NCI-H526 treated with DMSO at 0.1 percent for 48 hours (cell line): ENCODE measurements at regions not wholly inside any gene's neighbourhood (a gene's known extent, or its start where the extent isn't known, plus 50 kb on each side); places are given as distances from the start of the nearest gene placed in this dataset.
"Not testable (repeated sequence)": the region's sequence is repeated elsewhere in the genome, so short reads cannot be mapped to it uniquely, and the experiment has no call there.

Experiments used
- DNase-seq: peaks from one replicate; lab custom pipeline; 2025; lab: John Stamatoyannopoulos, UW

DNA sequence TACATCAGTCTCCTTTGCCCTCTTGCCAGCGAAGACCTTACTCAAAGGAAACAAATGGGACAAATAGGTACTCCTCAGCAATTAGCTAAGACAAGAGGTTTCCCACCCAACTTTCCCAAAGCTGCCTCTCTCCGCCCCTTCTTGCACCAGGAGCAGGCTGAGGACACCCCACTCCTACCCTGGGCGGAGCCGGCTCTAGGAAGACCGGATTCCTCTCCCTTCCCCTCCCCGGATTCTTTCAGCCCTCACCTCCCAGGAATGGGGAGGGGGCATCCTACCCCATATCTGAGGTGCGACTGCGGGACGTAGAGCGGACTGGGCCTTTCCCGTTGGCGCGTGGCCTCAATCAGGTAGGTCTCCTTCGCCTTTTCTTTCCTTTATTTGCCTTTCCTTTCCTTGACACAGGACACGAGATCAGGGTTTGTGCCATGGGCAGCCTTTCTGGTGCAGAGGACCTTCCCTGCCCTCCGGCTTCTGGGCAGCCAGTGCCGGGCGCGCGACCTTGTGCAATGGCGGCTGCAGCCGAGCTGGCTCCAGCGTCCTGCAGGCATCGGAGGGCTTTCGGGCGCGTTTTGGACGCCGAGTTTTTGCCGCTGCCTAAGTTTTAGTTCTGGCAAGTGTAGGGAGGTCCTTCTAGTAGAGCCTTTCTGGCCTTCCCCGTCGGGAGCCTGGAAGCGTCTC is 279.9 kb downstream of the PLS3 start:
- DNase-seq = not testable (repeated sequence)

DNA sequence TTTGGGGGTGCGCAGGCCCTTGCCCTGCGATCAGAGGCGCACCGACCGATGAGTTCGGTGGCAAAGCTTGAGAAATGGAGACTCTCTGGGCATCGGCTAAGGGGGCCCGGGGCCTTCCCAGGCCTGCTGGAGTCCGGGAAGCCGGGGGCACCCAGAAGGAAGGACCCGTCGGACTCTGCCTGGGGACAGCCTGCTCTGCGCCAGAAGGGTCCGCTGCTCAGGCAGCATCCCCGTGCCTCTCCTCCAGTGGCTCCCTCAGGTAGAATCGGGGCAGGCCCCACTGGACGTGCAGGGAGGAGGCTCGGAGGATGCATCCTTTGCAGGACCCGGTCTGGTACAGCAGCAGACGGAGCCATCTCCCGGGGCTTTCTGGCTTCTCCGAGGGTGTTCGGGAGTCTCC is 290.0 kb downstream of the PLS3 start:
- not testable (repeated sequence) for DNase-seq

DNA sequence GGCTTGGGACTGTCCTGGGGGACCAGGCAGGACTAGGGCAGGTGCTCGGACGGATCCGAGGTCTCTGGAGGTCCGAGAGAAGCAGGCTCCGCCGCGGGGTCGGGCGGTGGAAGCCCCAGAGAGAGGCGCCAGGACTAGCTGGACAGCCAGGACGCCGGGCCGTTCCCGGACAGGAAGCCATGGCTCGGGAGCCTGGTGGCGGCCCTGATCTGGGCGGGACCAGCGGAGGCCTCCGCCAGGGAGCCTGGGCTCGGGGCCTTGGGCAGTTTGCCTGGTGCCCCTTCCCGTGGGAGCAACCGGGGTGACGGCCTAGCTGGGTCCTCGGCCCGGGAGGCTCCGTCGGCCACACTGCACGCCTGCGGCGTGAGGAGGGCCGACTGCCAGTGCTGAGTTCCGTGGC is 292.3 kb downstream of the PLS3 start:
- DNase-seq = not testable (repeated sequence)

DNA sequence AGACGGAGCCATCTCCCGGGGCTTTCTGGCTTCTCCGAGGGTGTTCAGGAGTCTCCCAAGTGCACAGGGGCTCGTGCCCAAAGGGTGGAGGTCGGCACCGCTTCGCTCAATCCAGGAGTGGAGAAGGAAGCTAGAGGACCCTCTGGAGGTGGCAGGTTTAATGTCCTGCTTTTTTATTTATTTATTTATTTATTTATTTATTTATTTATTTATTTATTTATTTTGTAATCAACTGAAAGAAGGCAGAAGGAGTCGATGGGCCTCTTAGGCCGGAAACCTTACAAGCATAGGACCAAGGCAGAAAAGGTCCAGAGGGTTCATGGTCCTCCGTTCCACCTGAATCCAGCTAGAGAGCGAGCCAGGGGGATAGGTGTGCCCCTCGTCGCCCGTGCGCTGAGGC is 289.4 kb upstream of the AGTR2 start:
- not testable (repeated sequence) for DNase-seq

DNA sequence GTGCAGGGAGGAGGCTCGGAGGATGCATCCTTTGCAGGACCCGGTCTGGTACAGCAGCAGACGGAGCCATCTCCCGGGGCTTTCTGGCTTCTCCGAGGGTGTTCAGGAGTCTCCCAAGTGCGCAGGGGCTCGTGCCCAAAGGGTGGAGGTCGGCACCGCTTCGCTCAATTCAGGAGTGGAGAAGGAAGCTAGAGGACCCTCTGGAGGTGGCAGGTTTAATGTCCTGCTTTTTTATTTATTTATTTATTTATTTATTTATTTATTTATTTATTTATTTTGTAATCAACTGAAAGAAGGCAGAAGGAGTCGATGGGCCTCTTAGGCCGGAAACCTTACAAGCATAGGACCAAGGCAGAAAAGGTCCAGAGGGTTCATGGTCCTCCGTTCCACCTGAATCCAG is 286.4 kb upstream of the AGTR2 start:
- DNase-seq = not testable (repeated sequence)

DNA sequence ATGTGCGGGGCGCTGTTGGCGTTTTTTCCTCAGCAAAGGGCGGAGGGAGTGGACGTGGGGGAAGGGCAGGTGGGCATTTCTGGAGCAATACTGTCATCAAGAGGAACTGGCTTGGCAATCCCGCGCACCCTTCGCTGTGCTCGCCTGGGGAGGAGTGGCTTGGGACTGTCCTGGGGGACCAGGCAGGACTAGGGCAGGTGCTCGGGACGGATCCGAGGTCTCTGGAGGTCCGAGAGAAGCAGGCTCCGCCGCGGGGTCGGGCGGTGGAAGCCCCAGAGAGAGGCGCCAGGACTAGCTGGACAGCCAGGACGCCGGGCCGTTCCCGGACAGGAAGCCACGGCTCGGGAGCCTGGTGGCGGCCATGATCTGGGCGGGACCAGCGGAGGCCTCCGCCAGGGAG is 282.5 kb upstream of the AGTR2 start:
- not testable (repeated sequence) for DNase-seq

DNA sequence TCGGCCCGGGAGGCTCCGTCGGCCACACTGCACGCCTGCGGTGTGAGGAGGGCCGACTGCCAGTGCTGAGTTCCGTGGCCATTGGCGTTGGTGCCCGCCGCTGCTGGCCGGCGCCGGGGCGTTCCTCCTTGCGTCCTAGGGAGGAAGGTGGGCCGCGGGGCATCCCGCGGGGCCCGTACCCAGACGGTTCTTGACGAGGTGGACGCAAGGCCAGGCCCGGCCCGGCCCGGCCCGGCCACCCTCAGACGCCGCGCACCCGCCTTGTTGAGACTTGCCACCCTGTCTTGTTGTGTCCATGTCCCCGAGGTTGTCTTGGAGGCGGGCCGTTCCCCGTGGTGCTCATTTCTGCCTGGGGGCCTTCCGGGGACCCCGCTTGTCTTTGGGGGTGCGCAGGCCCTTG is 282.0 kb upstream of the AGTR2 start:
- not testable (repeated sequence) for DNase-seq

DNA sequence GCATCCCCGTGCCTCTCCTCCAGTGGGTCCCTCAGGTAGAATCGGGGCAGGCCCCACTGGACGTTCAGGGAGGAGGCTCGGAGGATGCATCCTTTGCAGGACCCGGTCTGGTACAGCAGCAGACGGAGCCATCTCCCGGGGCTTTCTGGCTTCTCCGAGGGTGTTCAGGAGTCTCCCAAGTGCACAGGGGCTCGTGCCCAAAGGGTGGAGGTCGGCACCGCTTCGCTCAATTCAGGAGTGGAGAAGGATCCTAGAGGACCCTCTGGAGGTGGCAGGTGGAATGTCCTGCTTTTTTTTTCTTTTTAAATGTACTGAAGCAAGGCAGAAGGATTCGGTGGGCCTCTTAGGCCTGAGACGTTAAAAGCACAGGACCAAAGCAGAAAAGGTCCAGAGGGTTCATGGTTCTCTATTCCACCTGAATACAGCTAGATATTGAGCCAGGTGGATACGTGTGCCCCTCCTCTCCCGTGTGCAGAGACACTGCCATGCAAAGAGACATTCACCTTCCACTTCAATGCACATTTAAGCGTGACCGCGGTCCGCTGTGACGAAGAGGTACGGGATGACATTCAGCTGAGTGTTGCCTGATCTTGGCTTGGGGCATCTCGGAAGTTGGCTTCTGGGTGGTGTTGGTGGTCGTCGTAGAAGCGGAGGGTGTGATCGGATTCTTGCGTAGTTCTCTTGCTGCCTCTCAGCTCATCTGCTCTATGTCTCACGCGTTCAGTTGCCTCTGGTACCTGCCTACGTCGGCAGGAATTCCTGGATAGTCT is 281.2 kb upstream of the AGTR2 start:
- no peak for DNase-seq

DNA sequence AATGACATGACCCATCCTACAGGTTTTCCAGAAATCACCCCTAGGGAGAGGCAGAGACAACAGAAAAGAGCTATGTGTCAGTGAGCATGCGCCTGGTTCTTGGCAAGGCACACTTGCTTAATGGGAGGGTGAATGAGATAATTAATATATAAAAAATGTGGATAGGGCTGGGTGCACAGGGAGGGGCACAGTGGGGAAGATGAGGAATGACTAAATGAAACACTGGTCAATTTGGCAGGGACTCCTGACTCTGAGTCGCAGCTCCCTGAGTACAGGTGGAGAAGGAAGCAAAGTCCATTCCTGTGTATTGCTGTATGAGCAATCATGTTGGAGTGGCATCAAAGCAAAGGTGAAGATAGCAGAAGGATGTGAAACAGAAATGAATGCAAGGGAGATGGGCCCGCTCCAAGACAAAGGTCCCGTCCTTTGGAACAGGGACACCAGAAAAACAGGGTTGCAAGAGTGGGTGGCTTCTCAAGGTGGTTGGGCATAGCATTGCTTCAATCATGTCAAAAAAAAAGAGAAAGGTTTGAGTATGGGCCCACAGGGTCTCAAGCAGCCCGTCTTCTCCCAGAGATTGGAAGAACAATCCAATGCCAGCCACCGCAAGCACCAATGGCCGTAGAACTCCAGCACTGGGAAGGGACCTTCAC is 278.4 kb upstream of the AGTR2 start:
- DNase-seq = no peak

DNA sequence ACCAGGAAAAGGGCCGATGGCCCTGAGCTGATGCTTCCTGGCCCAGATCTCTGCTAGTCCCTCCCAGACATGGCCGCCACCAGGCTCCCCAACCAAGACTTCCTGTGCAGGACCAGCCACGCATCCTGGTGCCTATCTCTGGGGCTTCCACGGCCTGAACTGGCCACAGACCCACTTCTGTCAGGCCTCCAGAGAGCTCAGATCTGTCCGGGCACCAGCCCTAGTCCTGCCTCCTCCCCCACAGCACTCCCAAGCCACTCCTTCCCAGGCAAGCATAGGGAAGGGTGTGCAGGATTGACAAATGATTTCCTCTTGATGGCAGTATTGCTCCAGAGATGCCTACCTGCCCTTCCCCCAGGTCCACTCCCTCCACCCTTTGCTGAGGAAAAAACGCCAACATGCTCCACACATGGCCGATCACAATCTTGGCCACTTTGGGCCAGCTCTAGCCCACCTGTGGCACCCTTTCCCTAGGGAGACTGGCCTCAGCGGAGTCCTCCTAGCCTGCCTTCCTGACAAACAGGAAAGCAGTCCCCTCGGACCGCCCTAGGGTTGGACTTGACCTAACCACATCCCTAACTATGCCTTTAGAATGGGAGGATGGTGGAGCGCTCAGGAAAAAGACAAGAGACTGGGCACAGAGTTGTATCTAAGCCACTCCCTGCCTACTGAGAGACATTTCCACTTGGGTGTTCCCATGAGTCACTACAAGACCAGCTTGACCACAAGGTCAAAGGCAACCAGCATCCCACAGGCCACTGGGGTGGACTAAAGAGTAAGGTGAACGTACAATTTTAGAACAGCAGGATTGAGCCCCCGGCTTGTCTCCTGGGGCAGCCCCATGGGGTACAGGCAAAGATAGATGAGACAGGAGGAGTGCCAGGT is 277.5 kb upstream of the AGTR2 start:
- DNase-seq = peak; percentile 32

DNA sequence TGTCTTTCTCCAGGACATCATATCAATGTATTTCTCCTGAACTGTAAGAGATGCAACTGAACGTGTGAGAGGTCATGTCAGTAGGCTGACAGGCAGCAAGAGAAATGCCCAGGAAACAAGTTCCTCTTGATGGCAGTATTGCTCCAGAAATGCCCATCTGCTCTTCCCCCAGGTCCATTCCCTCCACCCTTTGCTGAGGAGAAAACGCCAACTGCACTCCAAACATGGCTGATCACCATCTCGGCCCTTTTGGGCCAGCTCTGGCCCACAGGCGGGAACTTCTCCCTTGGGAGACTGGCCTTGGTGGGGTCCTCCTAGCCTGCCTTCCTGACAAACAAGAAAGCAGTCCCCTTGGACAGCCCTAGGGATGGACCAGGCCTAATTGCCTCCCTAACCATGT is 276.5 kb upstream of the AGTR2 start:
- peak; percentile 3 for DNase-seq

DNA sequence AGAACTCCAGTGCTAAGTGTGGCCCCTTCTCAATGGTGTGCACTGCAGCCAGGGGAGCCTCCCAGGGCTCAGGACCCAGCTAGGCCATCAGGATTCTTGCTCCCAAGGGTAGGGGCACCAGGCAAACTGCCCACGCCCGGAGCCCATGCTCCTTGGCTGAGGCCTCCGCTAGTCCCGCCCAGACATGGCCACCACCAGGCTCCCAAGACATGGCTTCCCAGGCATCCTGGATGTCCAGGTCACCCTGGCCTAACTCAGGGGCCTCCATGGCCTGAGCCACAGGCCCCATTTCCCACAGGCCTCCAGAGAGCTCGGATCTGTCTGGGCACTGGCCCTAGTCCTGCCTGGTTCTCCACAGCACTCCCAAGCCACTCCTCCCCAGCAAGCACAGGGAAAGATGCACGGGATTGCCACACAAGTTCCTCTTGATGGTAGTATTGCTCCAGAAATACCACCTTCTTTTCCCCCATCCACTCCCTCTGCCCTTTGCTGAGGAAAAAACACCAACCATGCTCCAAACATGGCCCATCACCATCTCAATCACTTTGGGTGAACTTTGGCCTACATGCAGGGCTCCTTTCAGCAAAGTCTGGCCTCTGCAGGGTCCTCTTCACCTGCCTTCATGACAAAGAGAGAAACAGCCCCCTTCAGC is 274.7 kb upstream of the AGTR2 start:
- no peak for DNase-seq

DNA sequence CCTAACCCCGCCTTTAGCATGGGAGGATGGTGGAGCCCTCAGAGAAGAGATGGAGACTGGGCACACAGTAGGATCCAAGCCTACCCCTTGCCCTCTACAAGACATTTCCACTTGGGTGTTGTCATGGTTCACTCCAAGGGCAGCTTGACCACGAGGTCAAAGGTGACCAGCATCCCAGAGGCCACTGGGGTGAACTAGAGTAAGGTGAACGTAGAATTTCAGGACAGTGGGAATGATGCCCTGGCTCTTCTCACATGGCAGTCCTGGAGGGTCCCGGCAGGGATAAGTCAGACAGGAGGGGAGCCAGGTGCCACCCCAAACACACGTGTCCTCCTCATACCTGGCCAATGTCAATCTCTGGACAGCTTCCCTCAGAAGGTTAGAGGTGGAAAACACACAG is 274.2 kb upstream of the AGTR2 start:
- no peak for DNase-seq

DNA sequence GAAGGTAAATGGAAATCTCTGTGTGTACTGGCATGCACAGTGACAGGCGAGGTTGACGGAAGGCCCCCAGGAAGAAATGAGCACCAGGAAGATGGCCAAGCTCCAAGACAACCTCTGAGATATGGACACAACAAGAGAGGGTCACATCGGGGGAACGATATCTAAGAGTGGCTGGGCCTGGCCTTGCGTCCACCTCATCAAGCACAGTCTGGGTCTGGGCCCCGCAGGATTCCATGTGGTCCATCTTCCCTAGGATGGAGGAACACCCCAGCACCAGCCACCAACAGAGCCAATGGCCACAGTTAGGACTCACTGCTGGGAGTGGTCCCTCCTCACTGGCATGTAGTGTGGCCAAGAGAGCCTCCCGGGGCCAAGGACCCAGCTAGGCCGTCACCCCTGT is 272.6 kb upstream of the AGTR2 start:
- DNase-seq = no peak

DNA sequence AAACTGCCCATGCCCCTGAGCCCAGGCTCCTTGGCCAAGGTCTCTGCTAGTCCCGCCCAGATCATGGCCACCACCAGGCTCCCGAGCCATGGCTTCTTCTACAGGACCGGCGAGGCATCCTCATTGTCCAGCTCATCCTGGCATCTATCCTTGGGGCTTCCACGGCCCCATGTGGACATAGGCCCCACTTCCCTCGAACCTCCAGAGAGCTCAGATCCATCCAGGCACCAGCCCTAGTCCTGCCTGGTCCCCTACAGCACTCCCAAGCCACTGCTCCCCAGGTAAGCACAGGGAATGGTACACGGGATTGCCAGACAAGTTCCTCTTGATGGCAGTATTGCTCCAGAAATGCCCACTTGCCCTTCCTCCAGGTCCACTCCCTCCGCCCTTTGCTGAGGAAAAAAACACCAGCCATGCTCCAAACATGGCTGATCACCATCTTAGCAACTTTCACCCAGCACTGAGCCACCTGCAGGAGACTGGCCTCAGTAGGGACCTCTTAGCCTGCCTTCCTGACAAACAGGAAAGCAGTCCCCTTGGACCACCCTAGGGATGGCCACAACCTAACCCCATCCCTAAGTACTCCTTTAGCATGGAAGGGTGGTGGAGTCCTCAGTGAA is 272.1 kb upstream of the AGTR2 start:
- DNase-seq = no peak

DNA sequence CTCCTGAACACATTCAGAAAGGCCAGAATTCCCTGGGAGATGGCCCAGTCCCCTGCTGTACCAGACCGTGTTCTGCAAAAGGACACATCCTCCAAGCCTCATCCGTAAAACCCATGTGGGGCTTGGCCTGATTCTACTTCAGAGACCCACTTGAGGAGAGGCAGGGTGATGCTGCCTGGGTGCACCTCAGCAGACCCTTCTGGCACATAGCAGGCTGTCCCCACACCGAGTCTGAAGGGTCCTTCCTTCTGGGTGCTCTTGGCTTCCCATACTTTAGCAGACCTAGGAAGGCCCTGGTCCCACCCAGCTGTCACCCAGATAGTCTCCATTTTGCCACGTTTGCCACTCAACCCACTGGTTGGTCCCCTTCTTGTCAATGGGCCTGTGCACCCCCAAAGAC is 270.1 kb upstream of the AGTR2 start:
- no peak for DNase-seq

DNA sequence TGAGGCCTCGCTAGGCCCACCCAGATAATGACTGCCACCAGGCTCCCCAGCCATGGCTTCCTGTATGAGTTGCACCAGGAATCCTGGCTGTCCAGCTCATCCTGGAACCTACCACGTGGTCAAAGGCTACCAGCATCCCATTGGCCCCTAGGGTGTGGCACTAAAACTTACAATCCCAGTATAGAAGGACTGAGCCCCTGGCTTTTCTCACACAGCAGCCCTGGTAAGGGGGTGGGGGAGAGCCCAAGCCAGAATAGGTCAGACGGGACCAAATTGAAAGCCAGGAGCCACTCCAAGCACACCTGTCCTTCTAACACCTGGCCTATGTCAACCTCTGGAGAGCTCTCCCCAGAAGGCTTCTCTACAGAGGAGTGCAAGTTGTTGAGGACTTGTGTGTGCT is 269.3 kb upstream of the AGTR2 start:
- DNase-seq = no peak

DNA sequence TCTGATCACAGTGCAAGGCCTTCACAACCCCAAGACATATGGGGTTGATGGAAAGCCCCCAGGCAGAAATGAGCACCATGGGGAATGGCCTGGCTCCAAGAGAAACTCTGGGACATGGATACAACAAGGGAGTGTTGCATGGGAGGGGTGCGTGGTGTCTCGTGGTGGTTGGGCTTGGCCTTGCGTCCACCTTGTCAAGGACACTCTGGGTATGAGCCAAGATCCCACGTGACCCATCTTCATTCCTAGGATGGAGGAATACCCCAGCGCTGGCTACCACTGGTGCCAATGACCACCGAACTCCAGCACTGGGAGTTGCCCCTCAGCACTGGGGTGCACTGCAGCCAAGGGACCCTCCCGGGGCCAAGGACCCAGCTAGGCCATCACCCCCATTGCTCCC is 267.5 kb upstream of the AGTR2 start:
- DNase-seq = no peak

DNA sequence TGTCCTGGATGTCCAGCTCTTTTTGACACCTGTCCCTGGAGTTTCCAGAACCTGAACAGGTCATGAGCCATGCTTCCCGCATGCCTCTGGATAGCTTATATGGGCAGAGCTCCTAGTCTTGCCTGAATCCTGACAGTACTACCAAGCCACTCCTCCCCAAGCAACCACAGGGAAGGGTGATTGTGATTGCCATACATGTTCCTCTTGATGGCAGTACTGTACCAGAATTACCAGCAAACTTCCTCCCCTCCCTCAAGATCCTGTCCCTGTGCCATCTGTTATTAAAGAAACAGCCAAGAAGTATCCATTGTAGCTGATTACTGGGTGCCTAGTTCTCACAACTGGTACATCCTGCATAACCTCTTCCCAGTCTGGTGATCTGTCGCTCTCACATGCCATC is 264.3 kb upstream of the AGTR2 start:
- DNase-seq = no peak

DNA sequence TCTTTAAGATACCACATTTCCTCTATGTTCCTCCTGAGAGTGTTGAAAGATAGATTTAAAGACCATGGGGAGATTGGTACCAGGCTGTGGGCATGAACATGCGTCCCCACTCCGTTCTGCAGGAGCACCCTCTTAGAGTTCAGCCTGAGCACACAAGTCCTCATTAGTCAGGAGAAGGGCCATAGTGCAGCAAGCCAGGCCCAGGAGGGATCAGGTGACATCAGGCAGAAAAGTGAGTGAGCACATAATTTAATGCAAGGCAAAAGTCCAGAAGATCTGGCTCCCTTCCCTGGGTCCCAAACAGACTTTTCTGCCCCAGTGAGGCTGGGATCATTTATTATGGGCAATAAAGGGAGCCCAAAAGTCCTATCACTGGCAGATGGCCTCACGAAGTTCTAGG is 263.7 kb upstream of the AGTR2 start:
- DNase-seq = no peak

DNA sequence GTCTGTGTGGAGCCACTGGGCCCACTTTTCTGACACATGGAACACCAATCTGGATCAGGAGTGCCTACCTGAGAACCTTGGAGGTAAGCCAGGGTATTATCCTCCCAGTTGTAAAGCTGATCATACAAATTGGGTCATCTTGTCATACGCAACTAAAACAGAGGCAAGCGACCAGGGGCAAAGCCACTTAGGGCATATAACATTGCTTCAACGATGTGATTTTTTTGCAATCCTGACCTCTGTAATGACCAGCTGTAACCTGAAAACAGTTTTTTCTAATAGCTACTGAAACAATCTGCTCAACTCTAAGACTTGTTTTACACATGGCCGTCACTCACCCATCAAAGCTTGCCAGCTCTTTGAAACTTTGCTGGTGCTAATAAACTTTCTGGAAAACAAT is 261.5 kb upstream of the AGTR2 start:
- no peak for DNase-seq
